ENCODE measurements at regions not wholly inside any gene's neighbourhood (a gene's known extent, or its start where the extent isn't known, plus 50 kb on each side); places are given as distances from the start of the nearest gene placed in this dataset.

- peak in 1 of 2 experiments; percentile 52 for DNase-seq
Measured at GRCh38 chr3:154018100-154018696, 103.0 kb upstream of the ARHGEF26 start.

- DNase-seq = peak; percentile 3 to 24
Measured at GRCh38 chr3:154022606-154023005, 98.6 kb upstream of the ARHGEF26 start.

GRCh38 chr3:154023148-154023547, 98.0 kb upstream of the ARHGEF26 start:
- DNase-seq = peak; percentile 14 to 28

- no peak for DNase-seq
Measured at GRCh38 chr3:154025007-154025406, 96.2 kb upstream of the ARHGEF26 start.

GRCh38 chr3:154029926-154030325, 91.3 kb upstream of the ARHGEF26 start:
- no peak for DNase-seq

GRCh38 chr3:154034797-154035330, 86.3 kb upstream of the ARHGEF26 start:
- DNase-seq = no peak

- DNase-seq = peak; percentile 12 to 46
Measured at GRCh38 chr3:154040283-154040682, 80.9 kb upstream of the ARHGEF26 start.

- DNase-seq = no peak
Measured at GRCh38 chr3:154044671-154045070, 76.5 kb upstream of the ARHGEF26 start.

GRCh38 chr3:154050216-154050615, 71.0 kb upstream of the ARHGEF26 start:
- no peak for DNase-seq

GRCh38 chr3:154050766-154051165, 70.4 kb upstream of the ARHGEF26 start:
- DNase-seq = no peak

- DNase-seq = peak; percentile 6 to 21
Measured at GRCh38 chr3:154059833-154060232, 61.4 kb upstream of the ARHGEF26 start.

- DNase-seq = no peak
Measured at GRCh38 chr3:154060238-154061000, 60.8 kb upstream of the ARHGEF26 start.

- DNase-seq = no peak
Measured at GRCh38 chr3:154061001-154061370, 60.2 kb upstream of the ARHGEF26 start.

GRCh38 chr3:154062513-154062912, 58.7 kb upstream of the ARHGEF26 start:
- peak; percentile 67 to 82 for DNase-seq

GRCh38 chr3:154071146-154071545, 50.0 kb upstream of the ARHGEF26 start:
- DNase-seq = no peak
